GM19467 (cell line): ENCODE measurements at regions not wholly inside any gene's neighbourhood (a gene's known extent, or its start where the extent isn't known, plus 50 kb on each side); places are given as distances from the start of the nearest gene placed in this dataset.
"Not testable (repeated sequence)": the region's sequence is repeated elsewhere in the genome, so short reads cannot be mapped to it uniquely, and the experiment has no call there.

Experiments used
- ATAC-seq: cut with Tn5 transposase; IDR thresholded peaks from one replicate; pipeline ENCODE4 v1.9.1; 2021; ENCODE audit warnings: mild to moderate bottlenecking, moderate library complexity; ENCODE audit not compliant: unreplicated experiment

DNA sequence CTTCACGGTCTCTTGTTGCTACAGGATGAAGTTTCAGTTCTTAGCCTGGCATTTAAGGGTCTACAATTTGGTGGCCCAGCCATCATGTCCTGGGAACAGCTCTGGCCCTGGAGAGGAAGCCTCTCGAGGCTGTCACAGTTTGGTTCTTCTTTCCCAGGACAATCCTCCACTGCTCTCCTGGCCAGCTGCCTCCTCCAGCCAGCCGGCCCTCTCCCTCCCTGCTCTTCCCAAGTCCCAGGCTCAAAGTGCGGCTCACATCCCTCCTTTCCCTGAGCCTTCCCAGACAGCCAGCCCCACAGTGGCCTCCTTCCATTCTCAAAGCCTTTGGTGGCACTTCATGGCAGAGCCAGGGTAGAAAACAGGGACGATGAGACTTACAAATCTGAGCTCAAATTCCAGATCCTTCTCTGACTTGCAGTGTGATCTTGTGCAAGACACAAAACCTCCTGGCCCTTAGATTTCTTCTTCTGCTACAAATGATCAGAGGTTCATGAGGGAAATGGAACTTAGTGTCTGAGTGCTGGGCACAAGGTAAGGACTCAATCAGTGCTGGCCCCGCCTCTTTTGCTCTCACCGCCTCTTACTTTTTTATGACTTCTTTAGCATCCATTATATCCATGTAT lies 223.8 kb upstream of the ECI2 start:
- ATAC-seq, result no peak

DNA sequence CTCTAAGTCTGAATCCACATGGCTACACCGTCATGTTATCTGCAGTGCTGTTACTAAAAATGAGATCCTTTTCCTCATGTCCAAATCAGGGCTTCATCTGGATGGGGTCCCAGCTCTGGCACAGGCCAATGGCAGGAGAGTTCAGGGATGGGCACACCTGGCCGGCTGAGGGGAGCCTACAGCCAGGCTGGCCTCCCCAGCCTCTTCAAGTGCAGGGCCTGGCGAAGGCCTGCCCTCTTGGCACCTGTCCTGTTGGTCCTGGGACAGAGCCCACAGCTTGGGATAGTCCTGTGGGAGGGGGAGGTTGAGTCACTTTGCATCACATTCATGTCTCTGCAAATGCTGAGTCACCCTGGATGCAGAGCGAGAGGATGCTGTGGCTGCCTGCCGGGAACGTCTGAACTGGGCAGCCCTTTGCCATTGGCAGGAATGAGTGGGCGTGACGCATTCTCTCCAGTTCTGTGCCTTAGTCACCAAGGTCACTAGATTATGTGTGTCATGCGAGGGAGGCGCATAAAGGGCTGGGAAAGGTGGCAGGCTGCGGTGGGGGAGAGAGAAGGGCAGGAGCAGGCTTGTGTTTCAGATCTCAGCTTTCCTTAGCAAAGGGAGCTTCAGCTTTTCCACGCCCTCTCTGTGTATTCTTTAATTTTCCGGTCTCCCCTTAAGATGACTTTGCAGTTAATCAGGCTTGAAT lies 223.2 kb upstream of the ECI2 start:
- no peak for ATAC-seq

DNA sequence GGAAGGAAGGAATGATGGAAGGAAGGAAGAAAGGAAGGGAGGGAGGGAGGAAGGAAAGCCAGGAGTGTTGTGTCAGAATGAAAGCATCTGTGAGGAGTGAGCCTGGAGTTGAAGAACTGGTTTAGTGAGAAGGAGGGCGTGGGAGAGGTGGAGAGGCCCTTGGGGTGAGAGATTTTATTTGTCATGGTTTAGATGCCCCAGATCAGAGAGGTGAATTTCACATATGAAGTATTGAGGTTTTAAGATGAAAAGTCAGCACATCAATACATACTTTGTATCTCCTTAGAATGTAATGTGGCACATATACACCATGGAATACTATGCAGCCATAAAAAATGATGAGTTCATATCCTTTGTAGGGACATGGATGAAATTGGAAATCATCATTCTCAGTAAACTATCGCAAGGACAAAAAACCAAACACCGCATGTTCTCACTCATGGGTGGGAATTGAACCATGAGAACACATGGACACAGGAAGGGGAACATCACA lies 222.3 kb upstream of the ECI2 start:
- ATAC-seq, result not testable (repeated sequence)

DNA sequence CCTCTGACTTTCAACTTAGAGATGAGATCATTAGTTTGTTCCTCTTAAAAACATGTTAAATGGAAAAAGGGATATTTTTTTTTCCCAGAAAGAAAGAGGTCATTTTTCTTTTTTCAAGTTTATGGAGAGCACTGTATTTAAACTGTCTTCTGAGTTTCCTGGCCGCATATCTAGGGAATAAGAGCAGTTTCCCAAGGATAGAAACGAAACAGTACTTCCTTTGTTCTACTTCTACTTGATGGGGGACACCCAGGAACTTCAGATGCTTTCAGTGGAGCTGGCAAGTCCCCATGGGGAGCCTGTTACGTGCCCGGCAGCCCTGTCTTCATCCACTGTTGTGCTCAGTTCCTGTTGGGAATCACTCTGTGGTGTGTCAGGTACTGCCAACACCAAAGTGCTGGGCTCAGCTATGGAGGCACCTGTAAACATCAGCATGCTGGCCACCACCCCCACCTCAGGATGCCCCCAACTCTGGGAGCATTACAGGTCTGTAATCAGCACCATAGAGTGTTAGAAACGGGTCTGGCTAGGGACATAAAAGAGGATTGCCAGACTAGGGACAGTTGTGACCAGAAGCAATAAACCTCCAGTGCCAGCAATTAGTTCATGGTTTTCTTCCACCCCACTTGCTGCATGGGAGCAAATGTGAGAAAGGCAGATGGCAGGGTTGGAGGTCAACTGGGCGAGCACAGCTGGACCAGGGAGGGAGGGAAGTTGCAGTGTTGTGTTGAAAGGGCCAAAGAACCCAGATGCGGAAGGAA lies 221.7 kb upstream of the ECI2 start:
- no peak for ATAC-seq

DNA sequence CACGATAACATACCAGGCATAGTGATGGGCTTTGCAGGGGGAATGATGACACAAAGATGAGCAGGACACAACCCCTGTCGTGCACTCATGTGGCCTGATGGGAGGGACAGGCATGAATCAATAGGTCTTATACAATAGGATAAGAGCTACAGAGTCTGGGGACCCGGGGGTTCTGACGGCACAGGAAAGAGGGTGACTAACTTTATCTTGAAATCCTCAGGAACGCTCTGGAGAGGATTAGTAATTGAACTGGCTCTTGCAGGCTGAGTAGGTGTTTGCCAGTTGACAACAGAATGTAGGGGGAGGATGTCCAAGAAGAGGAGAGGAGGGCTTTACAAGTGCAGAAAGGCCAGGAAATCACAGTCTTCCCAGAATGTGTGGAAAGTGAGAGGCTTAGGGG lies 219.9 kb upstream of the ECI2 start:
- no peak for ATAC-seq

DNA sequence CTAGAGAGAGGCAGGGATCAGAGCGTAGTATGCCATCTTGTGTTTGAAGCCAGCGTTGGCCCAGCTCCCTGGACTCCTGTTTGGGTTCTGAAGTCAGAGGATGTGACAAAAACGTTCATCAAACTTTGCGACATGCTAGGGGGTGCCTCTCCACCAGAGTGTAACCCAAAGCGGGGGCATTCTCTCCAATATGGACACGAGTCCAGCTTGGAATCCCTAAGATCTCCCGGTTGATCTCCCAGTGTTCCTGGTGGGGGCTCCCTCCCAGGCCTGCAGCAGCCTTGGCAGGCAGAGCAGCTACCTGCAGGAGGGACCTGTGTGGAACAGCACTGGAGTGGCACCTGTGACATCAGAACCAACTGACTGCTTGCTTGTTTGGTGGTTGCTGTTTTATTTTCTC lies 218.8 kb upstream of the ECI2 start:
- ATAC-seq, result no peak

DNA sequence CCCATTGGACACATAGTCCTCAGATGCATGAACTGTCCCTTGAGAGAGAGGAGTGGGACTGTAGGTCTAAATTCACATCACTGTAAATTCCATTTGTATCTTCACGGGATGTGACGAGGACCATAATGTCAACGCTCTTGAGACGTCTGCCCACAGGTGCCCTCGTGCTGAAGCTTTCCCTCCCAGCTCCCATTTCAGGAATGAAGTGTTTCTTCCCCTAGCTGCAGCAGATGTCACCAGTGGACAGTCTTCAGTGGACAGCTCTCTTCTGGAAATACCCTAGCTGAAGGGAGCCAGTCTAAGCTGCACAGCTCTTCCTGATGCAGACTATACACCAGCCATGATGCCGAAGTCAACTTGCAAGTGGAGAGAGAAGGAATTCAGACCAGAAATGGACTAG lies 217.4 kb upstream of the ECI2 start:
- ATAC-seq, result no peak

DNA sequence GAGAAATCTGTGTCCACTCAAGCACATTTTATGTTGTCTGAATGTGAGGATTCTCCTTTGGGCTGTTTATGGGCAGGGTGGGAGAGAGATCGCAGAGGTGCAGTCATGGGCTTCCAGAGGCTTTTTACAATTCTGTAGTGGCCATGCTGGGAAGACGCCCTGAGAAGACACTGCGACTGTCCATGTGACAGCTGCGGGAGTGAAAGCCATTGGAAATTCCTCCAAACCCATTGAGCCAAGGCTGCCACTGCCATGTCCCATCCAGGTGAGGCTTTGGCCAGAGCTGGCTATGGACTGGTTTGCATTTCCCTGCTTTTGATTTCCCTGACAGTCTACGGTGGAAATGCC lies 216.9 kb upstream of the ECI2 start:
- no peak for ATAC-seq

DNA sequence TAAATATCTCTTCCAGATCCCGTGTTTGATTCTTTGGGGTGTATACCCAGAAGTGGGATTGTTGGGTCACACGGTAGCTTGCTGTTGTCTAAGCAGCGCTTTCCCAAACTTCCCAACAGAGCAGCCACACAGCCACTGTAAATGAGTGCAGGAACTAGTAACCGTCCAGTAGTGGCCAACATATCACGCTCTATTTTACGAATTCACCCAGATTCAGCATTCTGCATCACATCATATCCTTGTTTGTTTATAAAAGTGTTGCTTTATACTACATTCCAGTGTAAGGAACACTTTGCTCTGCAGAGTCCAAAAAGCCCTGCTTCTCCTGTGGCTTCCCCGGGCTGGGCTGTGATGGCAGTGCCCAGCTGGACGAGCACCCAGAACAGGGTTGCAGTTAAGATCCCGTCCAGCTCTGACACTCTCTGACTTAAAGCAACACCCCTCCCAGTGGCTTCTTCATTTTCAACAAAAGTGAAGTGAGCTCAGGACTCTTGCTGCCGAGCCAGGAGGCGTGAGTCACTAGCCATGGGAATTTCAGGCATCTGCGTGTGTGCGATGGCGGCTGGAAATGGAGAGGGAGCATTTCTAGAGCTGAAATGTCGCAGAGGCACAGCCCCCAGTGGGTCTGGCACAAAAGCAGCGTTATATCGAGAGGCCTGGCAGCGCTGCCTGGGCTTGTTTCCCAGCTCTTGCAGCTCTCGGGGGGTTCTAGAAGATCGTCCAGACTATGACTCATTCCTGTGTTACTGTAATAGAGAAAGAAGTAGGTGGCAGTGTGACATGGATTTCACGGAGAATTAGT lies 216.3 kb upstream of the ECI2 start:
- ATAC-seq, result no peak

DNA sequence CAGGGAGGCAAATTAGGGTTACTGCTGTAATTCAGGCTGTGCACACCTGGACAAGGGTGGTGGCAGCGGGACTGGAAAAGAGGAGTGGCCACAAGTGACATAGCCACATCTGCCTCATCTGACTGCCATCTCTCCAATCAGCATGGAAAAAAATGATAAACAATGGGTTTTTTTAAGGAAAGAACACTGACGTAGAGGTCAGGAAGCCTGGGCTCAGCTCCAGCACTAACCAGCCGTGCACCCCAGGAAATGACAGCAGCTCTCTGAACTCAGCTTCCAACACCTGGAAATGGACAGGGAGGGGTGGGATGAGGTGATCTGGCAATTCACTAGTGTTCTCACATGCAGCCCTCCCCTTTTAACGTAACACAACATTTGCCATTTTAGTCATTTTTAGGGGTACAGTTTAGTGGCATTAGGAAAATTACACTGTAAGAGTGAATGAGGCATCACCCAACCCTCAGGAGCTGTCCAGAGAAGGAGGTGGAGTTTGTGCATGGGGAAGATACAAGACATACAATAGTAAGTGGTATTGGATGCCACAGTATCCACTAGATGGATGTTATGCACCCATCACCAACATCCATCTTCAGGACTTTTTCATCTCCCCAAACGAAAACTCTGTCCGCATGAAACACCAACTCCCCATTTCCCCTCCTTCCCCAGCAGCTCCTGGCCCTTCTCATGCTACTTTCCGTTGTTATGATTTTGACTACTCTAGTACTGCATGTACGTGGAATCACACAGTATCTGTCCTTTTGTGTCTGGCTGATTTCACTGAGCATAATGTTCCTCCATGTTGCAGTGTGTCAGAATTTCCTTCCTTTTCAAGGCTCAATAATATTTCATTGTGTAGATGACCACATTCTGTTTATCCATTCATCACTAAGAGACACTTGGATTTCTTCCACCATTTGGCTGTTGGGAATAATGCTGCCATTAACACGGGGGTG lies 215.5 kb upstream of the ECI2 start:
- ATAC-seq, result no peak

DNA sequence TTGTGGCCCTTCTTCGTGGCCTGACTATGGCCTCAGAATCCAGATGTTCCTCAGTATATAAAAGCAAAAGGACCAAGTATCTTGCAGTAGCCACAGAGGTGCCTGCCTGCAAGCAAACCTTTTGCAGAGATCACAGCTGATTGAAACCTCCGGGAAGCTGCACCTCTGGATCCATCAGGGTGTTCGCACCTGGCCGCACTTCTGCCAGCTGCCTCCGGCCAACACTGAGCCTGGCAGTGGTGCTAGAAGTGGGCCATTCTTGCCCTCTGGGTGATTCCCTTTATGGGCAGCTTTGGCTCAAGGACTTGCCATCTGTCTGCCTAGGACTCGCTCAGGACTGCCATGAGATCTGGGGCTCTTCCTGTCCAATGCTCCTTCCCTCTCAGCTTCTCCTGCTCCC lies 214.6 kb upstream of the ECI2 start:
- no peak for ATAC-seq

DNA sequence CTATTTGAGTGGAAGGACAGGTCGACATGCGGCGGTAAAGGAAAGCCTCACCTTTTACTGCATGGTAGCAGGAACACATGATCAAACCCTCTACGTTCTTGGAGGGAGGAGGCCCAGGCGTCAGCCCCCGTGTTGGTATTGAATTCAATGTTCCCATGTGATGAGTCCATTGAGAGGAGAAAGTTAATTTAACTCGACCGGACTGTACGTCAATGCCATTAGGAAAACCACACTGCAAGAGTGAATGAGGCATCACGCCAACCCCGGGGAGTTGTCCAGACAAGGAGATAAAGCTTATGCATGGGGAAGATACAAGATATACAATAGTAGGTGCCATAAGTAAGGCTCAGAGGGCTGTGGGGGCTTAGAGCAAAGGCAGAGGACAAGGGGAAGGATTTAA lies 213.9 kb upstream of the ECI2 start:
- no peak for ATAC-seq

DNA sequence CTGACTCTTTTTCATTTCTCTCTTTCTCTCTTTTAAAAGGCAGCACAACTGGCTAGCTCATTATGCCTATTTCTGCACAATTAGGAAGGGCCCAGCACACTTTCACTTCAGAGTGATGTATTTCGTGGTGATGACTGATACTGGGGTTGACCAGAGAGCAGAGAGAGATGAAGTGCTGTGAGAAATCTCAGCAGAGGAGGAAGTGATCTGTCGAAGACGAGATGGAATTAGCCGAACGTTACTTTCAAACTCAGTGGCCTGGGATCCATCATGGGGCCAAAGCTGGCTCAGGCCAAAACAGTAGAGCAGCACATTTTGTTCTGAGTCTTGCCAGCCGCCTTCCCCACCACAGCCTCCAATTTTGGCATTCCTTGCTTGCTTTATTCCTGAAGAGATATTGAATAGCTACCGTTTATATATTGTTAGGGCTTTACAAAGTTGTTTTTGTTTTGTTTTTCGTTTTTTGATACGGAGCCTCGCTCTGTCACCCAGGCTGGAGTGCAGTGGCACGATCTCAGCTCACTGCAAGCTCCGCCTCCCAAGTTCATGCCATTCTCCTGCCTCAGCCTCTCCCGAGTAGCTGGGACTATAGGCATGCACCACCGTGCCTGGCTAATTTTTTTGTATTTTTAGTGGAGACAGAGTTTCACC lies 213.2 kb upstream of the ECI2 start:
- no peak for ATAC-seq

DNA sequence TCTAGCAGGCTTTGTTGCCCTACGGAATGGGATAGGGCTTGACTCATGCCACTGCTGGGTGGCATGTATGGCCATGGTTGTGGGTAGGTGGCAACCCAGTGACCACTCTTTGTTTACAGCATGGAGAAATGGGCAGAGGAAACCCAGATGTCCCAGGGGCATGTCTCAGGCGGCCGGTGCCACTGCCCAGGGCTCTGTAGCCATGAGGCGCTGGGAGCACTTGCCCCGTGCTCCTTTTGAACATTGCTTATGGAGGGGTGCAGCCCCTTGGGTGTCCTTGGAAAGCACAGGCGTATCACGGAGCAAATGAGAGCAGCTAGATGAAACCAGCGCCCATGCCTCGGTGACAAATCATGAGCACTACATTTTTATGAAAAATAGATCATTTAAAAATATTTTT lies 212.5 kb upstream of the ECI2 start:
- ATAC-seq, result no peak

DNA sequence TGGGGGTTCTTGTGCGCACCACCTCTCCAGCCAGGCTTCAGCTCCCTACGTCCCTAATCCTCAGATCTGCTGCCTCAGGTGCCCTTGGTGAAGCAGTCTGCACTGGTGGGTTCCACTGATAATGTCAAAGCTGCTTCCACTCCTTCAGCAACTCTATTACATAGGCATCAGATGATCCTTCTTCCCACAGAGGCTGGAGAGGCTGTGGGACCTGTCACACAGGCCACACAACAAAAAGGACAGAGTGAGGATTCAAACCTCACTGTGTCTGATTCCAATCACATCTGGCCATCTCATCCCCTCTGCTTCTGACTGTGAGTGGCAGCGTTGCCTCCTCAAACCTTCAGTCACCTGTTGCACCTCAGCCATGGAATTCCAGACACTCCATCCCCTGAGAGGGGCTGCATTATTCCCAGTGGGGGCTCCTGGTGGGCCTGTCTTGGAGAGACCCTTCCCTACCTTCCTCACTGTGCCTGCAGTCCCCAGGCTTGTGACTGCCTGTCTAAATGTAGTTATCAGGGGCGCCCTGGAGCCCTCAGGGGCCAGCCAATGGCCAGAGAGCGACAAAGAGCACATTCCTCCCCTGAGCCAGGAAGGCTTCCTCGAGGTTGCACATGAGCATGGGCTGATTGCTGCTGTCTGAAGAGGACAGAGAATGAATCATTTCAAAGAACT lies 211.4 kb upstream of the ECI2 start:
- ATAC-seq, result no peak

DNA sequence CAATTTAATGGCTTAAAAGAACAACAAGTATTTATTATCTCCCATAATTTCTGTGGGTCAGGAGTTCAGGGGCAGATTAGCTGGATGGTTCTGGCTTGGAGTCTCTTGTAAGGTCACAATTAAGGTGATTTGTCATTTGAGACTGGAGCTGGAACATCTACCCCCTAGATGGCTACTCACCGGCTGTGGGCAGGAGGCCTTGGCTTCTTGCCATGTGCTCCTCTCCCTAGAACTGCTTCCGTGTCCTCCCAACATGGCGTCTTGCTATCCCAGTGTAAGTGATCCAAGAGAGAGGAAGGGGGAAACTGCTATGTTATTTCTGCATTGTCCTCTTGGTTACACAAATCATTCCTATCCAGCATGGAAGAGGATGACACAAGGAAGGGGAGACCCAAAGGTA lies 210.2 kb upstream of the ECI2 start:
- no peak for ATAC-seq

DNA sequence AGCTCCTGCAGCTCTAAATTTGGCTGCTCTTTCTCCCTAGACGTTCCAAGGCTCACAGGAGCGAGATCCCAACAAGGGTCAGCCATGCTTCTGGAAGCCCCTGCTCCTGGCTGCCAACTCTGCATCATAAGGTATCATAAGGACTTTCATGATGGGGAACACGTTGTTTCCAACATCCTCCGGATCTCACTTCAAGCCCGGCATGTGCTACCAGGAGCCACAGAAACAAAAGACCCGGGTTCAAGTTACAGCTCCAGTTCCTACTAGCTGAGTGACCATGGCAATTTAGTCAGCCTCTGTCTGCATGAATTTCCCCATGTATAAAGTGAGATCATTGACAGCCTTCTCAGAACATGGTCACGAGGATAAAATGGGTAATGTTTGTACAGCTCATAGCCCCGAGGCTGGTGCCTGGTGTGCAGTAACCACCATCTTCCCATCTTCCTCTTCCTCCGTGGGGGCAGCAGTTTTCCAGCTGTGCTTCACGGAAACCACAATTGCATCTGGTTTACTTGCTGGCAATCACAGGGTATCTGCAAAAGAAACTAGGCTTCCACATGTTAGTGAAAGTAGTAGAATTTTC lies 209.0 kb upstream of the ECI2 start:
- no peak for ATAC-seq

DNA sequence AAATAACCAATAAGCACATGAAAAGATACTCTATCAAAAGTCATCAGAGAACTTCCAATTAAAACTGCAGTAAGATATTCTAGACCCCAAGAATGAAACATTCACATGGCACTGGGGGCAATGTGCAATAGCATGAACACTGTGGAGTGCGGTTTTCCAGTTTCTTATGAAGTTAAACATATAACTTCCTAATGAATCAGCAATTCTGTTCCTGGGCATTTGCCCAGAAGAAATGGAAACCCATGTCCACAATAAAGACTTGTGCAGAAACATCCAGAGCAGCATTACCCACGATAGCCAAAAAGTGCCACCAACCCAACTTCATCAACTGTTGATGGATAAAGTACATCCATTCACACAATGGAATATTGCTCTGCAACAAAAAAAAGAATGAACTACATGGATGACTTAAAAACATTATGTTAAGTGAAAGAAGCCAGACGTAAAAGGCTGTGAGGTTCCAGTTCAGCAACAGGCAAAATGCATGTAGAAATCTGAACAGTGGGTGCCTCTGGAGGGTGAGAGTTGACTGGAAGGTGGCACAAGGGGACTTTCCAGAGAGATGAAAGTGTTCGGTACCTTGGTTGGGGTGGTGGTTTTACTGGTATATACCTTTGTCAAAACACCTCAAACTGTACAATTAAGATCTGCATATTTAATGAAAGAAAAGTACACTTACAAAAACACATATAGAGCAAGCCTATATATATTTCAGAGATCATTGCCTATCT lies 207.2 kb upstream of the ECI2 start:
- ATAC-seq, result no peak
